Activated T-helper 1 cell treated with anti-CD3 and anti-CD28 coated beads, Interleukin-2, amount 50 U/mL, for 16 hours (primary cell): ENCODE measurements at regions not wholly inside any gene's neighbourhood (a gene's known extent, or its start where the extent isn't known, plus 50 kb on each side); places are given as distances from the start of the nearest gene placed in this dataset.
"Not testable (repeated sequence)": the region's sequence is repeated elsewhere in the genome, so short reads cannot be mapped to it uniquely, and the experiment has no call there.

ENCODE experiments used
- DNase-seq, 2 donors: peaks; one replicate each; pipeline ENCODE4 v3.0.0-alpha.2; 2020; ENCODE audit warnings: low read depth in 1 of 2, low spot score in 1 of 2

- DNase-seq: peak; percentile 6 to 17
These were observed 81.8 kb upstream of the FAM204A start for GRCh38 chr10:118423800-118424442.

- DNase-seq: no peak
These were observed 80.1 kb upstream of the FAM204A start for GRCh38 chr10:118422241-118422640.

- DNase-seq: not testable (repeated sequence)
These were observed 77.9 kb upstream of the FAM204A start for GRCh38 chr10:118420049-118420448.

- DNase-seq: no peak
These were observed 70.8 kb upstream of the FAM204A start for GRCh38 chr10:118412932-118413331.

GRCh38 chr10:118412132-118412760 is 70.1 kb upstream of the FAM204A start:
- no peak for DNase-seq

GRCh38 chr10:118409295-118409694 is 67.2 kb upstream of the FAM204A start:
- no peak for DNase-seq

- DNase-seq: no peak
These were observed 66.1 kb upstream of the FAM204A start for GRCh38 chr10:118408181-118408580.

GRCh38 chr10:118407777-118408176 is 65.7 kb upstream of the FAM204A start:
- no peak for DNase-seq

GRCh38 chr10:118407026-118407425 is 64.9 kb upstream of the FAM204A start:
- no peak for DNase-seq

GRCh38 chr10:118405928-118406327 is 63.8 kb upstream of the FAM204A start:
- DNase-seq: no peak

GRCh38 chr10:118403967-118404366 is 61.8 kb upstream of the FAM204A start:
- no peak for DNase-seq

- DNase-seq: no peak
These were observed 59.6 kb upstream of the FAM204A start for GRCh38 chr10:118401708-118402193.

- DNase-seq: no peak
These were observed 55.3 kb upstream of the FAM204A start for GRCh38 chr10:118397391-118397790.

- no peak for DNase-seq
These were observed 53.8 kb upstream of the FAM204A start for GRCh38 chr10:118395947-118396346.

- no peak for DNase-seq
These were observed 52.4 kb upstream of the FAM204A start for GRCh38 chr10:118394301-118395200.

GRCh38 chr10:118392761-118393160 is 50.6 kb upstream of the FAM204A start:
- no peak for DNase-seq
